ENCODE measurements at regions not wholly inside any gene's neighbourhood (a gene's known extent, or its start where the extent isn't known, plus 50 kb on each side); places are given as distances from the start of the nearest gene placed in this dataset.

DNA sequence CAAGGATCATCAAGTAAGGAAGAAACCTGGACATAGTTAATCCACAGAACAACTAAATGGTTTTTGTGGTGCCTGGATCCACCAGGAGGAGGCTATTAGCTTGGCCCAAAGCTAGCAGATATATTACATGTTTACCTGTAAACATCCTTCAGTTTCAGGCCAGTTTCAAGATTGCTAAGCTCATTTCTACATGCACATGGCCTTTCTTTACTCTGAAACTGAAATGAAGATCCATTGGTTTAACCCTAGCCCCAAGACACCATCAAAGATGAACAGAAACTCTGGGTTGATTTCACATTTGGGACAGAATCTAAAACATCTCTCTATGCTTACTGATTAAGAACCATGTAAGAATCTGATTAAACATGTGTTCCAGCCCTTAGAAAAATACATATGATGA lies 611.8 kb downstream of the TLE1 start:
- H3K27ac ChIP-seq, result no peak overlapping the region
- no peak for TF ChIP-seq ZFX (IDR thresholded peaks at IDR 0.05)
- TF ChIP-seq CTCF (conservative IDR thresholded peaks at IDR 0.05), result no peak

GRCh38 chr9:81076131-81076530 lies 613.2 kb downstream of the TLE1 start:
- TF ChIP-seq CTCF (conservative IDR thresholded peaks at IDR 0.05), result no peak
- no peak for TF ChIP-seq ZFX (IDR thresholded peaks at IDR 0.05)

DNA sequence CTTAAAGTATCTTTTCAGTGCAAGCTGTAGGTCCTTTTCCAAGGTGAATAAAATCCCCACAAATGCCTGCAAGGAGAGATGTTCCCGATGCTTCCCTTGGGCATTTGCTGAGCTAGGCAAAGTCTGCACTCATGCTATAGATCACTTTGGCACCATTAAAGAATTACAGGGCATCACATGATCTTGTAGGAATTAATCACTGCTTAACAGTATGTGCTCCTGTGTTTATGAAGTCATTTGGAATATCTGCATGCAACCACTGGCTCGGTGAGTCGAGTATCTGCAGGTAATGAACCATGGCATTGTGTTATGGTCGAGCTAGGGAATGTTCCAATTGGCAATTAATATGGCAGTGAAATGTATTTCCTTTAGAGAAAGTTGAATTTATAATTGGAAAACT lies 615.1 kb downstream of the TLE1 start:
- TF ChIP-seq ZFX (IDR thresholded peaks at IDR 0.05) (no peak), CTCF (conservative IDR thresholded peaks at IDR 0.05) (no peak)

More at GRCh38 chr9:81076131-81076530, 613.2 kb downstream of the TLE1 start:
- H3K27ac ChIP-seq, result no peak overlapping the region

DNA sequence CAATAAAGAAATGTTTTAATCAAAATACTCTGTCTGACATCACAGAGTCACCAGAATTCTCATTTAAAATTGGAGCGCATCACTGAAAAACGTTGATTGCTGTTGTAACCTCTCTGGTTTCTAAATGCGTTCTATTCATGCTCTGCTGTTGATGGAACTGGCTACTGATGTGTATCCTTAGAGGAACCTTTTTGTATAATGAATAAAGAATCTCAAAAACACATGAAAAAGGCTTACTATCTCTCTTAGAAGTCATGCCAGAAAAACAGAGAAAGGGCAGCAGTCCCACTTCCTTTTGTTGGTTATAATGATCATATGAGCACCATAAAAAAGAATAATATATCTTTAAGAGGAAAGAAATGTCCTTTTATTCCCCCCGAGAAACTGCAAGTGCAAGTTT lies 615.5 kb downstream of the TLE1 start:
- no peak for TF ChIP-seq ZFX (IDR thresholded peaks at IDR 0.05)
- TF ChIP-seq CTCF (conservative IDR thresholded peaks at IDR 0.05), result no peak
- H3K27ac ChIP-seq, result no peak overlapping the region

More for the DNA sequence above, 615.1 kb downstream of the TLE1 start:
- no peak overlapping the region for H3K27ac ChIP-seq

GRCh38 chr9:81072758-81073157 lies 616.6 kb downstream of the TLE1 start:
- no peak overlapping the region for H3K27ac ChIP-seq
- no peak for TF ChIP-seq ZFX (IDR thresholded peaks at IDR 0.05)
- TF ChIP-seq CTCF (conservative IDR thresholded peaks at IDR 0.05), result no peak

DNA sequence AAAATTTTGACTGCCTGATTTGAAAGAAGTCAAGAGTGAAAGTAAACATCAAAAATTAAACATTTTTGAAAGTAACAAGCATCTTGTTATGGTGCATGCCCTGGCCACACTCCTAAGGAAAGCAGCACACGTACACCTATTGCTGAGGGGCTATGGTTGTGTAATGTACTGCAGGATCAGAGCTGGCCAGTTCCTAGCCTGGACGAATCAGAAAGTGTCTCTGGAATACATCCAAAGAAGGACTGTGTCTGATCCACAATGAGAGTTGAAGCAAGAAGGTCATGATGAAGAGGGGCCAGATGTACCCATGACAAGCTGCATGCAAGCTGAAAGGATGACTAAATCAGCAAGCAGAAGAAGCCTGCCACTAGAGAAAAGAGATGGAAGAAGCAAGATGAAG lies 618.2 kb downstream of the TLE1 start:
- no peak for TF ChIP-seq ZFX (IDR thresholded peaks at IDR 0.05)
- TF ChIP-seq CTCF (conservative IDR thresholded peaks at IDR 0.05), result no peak
- H3K27ac ChIP-seq, result no peak overlapping the region

GRCh38 chr9:81070689-81071088 lies 618.7 kb downstream of the TLE1 start:
- H3K27ac ChIP-seq, result no peak overlapping the region
- TF ChIP-seq ZFX (IDR thresholded peaks at IDR 0.05), result no peak
- no peak for TF ChIP-seq CTCF (conservative IDR thresholded peaks at IDR 0.05)

Data from C4-2B (cell line).